ENCODE measurements at regions not wholly inside any gene's neighbourhood (a gene's known extent, or its start where the extent isn't known, plus 50 kb on each side); places are given as distances from the start of the nearest gene placed in this dataset.
"Not testable (repeated sequence)": the region's sequence is repeated elsewhere in the genome, so short reads cannot be mapped to it uniquely, and the experiment has no call there.

DNA sequence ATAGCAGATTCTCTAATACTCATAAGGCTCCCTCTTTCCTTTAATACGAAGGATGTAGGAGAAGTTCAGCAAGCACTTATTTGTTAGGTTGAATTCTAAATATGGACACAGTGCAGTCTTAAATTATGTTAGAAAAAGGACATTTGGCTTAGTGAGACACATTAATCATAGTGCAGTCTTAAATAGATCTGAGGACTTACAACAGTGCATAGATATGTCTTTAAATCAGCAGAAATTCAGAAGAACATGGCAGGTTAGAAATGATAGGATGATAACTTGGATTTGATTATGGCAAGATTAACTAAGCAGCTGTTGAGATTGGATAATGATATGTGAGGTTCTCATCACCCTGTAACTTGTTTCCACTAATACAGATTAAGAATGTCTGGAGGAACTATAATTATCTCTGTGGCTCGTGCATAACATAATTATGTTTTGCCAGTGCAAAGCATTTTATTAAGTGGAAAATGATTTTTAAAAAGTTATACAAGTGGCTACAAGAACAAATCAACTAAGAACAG lies 485.9 kb downstream of the USP25 start:
- Mint-ChIP-seq H3K9me3 (no peaks in the 10 kb centered on the region), H3K27me3 (no peaks in the 10 kb centered on the region), H3K4me3 (no peak overlapping the region), H3K27ac (no peak overlapping the region), H3K36me3 (no peaks in the 10 kb centered on the region), H3K4me1 (no peaks in the 10 kb centered on the region)
- DNase-seq, result no peak

DNA sequence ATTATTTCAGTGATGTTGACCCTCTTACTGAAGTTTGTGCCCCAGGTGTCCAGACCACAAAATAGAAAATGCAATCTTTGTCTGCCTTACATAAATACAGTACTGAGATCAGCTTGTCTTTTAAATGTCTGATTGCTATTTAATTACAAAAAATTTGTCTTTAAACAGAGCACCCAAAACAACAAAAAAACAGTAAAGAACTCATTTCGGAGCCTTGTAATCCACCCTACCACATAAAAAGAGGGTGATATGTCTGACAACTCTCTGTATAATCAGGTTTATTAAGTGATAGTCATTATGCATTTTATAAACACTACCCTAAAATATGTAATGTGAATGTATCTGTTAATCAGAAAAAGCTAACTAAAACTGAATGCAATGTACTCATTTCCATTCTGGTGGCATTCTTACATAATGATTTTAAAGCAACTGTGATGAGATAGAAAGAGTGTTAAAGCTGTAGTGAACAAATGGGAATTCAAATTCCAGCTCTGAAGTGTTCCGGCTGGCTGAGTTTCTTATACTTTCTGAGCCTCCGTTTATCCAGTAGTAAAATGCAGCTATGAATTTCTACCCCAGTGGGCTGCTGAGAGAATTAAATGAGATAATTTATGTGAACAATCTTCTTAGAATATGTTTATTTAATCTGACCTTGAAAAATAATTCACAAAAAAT lies 486.6 kb downstream of the USP25 start:
- Mint-ChIP-seq H3K36me3 (no peaks in the 10 kb centered on the region), H3K9me3 (no peaks in the 10 kb centered on the region), H3K4me1 (no peaks in the 10 kb centered on the region), H3K27ac (no peak overlapping the region), H3K27me3 (no peaks in the 10 kb centered on the region), H3K4me3 (no peak overlapping the region)
- no peak for DNase-seq

DNA sequence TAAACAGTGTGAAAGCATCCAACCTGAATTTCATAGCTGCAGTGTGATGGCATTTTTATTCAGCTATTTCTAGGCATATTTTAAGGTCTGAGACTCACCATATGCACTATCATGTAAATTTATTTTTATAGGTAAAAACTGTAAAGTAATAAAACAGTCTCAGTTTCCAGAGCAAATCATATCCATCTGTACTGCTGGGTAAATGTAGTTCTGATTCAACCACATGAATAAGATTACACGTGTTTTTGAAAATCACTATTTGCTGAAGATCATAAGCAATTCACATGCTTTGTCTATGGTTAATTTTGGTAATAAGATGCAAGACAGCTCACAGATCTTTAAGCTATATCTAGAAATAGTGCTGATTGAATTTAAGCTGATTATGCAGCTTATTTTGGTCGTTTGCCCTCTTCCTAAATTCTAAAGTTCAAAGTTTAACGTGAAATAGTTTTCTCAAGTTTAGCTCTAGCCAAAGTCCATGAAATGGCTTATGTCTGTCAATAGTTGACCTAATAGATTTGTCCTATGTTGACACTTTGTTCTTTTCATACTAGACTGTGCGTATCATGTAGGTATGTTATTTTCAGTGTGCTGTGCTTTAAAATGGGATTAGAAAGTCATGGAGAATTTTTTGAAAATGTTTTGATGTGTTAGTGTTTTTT lies 489.0 kb downstream of the USP25 start:
- Mint-ChIP-seq H3K27me3 (no peaks in the 10 kb centered on the region), H3K9me3 (no peaks in the 10 kb centered on the region), H3K36me3 (no peaks in the 10 kb centered on the region), H3K4me1 (no peaks in the 10 kb centered on the region), H3K4me3 (no peak overlapping the region), H3K27ac (no peak overlapping the region)
- DNase-seq, result no peak

DNA sequence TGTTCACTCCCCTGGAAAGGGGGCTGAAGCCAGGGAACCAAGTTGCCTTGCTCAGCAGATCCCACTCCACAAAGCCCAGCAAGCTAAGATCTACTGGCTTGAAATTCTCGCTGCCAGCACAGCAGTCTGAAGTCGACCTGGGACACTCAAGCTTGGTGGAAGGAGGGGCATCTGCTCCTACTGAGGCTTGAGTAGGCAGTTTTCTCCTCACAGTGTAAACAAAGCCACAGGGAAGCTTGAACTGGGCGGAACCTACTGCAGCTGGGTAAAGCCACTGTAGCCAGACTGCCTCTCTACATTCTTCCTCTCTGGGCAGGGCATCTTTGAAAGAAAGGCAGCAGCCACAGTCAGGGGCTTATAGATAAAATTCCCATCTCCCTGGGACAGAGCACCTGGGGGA lies 495.0 kb downstream of the USP25 start:
- H3K4me1 Mint-ChIP-seq, DNase-seq, H3K4me3 Mint-ChIP-seq, H3K27me3 Mint-ChIP-seq, H3K36me3 Mint-ChIP-seq, H3K9me3 Mint-ChIP-seq, H3K27ac Mint-ChIP-seq: not testable (repeated sequence)

DNA sequence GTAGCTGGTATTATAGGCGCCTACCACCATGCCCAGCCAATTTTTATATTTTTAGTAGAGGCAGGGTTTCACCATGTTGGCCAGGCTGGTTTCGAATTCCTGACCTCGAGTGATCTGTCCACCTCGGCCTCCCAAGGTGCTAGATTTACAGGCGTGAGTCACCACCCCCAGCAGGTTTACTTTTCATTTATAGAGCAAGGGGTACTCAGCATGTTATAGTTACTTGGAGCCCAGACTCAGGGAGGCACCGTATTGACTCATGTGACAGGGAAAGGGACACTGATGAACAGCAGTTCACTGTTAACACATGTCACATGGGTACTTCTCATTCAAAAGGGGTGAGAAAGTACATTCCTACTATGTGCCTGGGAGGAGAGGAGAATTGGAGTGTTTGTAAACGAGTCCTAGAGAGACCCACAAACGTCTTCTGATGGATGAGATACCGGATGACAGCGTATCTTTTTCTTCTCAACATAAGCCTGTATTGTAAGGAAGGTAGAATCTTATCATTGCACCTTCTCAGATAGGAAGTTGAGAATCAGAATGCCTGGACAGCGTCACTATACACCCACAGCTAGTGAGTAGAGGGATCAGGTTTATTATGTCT lies 510.0 kb downstream of the USP25 start:
- H3K27ac Mint-ChIP-seq, result no peak overlapping the region

DNA sequence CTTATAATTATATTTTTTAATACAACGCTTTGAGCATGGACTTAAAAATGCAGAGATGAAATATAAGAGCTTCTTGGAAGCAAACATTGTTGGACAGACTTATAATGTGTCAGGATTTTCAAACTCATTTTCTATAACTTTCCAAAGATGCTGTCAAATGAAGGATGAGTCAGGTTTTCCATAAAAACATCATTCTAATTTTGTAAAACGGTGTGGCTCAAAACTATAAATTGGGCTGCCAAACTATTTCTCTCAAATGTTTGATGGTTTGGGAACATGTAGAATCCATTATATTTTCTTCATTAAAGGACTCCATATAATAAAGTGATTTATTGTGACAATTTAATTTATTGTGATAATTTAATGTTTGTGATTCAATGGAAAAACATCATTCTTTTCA lies 511.2 kb downstream of the USP25 start:
- no peaks in the 10 kb centered on the region for H3K36me3 Mint-ChIP-seq
- no peak overlapping the region for H3K27ac Mint-ChIP-seq
- no peak for DNase-seq
- H3K4me3 Mint-ChIP-seq, result no peak overlapping the region
- no peaks in the 10 kb centered on the region for H3K27me3 Mint-ChIP-seq
- no peaks in the 10 kb centered on the region for H3K9me3 Mint-ChIP-seq
- H3K4me1 Mint-ChIP-seq, result no peaks in the 10 kb centered on the region

More for the DNA sequence above, 510.0 kb downstream of the USP25 start:
- H3K4me3 Mint-ChIP-seq, result no peak overlapping the region
- H3K36me3 Mint-ChIP-seq, result no peaks in the 10 kb centered on the region
- no peak for DNase-seq
- H3K27me3 Mint-ChIP-seq, result no peaks in the 10 kb centered on the region
- no peaks in the 10 kb centered on the region for H3K4me1 Mint-ChIP-seq
- no peaks in the 10 kb centered on the region for H3K9me3 Mint-ChIP-seq

DNA sequence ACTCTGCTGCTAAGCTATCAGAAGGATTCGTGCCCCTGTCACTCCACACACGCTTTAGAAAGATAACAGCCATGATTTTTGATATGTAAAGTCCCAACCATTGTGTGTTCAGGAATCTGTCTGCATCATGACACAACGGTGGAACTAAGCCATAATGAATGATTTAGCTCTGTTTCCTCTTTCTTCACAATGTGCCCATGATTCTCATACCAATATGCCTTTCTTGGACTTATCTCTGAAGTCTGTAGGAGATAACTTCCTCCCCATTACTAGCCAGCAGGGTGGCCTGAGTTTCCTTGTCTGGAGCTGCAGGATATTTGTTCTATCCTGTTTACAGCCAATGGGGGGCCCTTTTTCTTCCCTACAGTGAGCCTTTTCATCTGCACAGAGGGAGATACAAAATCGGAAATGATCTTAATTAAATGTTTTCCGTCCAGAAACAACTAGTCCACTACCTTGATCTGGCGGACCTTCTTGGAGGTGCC lies 511.7 kb downstream of the USP25 start:
- no peaks in the 10 kb centered on the region for H3K4me1 Mint-ChIP-seq
- no peaks in the 10 kb centered on the region for H3K9me3 Mint-ChIP-seq
- DNase-seq, result no peak
- no peak overlapping the region for H3K27ac Mint-ChIP-seq
- no peak overlapping the region for H3K4me3 Mint-ChIP-seq
- H3K36me3 Mint-ChIP-seq, result no peaks in the 10 kb centered on the region
- no peaks in the 10 kb centered on the region for H3K27me3 Mint-ChIP-seq

DNA sequence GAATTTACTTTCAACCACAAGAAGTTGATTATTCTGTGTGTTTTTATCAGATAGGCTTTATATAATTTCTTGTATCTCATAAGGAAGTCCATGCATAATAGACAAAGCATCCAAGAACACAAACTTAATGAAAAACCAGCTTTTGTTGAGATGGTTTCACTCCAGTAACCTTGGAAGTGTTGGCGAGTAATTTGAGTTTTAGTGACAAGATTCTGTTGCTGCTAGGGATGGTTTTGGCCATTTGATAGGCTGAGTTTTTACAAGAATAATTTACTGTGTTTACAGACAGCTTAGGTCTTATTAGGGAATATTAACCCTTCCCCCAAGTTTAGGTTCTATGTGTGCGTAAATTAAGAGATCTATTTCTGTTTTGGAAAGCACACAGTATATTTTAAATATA lies 513.6 kb downstream of the USP25 start:
- Mint-ChIP-seq H3K4me1 (no peaks in the 10 kb centered on the region), H3K4me3 (no peak overlapping the region), H3K9me3 (peaks cover 1% of the 10 kb centered on the region), H3K27me3 (no peaks in the 10 kb centered on the region), H3K36me3 (no peaks in the 10 kb centered on the region), H3K27ac (no peak overlapping the region)
- DNase-seq, result no peak

DNA sequence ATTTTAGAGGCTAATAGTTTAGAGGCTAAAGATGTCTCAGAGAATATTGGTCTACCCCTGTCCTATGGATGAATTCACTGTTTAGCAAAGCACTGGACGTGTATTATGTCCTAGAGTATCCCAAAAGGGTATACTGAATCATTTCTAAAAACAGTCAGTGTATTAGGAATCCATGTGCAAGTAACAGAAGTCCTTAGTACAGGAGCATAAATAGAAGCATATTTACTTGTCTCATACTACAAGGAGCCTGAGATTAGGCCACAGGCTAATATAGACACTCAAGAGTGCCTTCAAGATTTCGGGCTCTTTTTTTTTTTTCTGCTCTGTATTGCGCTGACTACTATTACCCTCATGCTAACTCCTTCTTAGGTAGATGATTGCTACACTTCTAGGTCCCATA lies 518.9 kb downstream of the USP25 start:
- no peaks in the 10 kb centered on the region for H3K27me3 Mint-ChIP-seq
- no peak overlapping the region for H3K27ac Mint-ChIP-seq
- H3K4me3 Mint-ChIP-seq, result no peak overlapping the region
- peaks cover 1% of the 10 kb centered on the region for H3K9me3 Mint-ChIP-seq
- H3K36me3 Mint-ChIP-seq, result no peaks in the 10 kb centered on the region
- H3K4me1 Mint-ChIP-seq, result no peaks in the 10 kb centered on the region
- DNase-seq, result no peak

DNA sequence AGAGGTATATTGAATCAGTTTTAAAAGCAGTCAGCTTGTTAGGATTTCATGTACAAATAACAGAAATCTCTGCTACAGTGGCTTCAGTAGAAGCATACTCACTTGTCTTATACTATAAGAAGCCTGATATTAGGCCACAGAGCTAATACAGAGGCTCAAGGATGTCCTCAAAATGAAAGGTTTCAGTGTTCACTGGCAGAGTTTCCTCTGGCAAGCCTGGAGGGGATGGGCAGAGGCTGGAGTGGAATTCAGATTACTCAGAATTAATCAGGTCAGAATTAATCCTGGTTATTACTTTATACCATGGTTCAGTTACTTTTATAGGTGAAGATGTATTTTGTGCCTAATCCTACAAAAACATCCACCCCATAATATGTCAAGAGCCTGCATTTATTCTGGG lies 520.5 kb downstream of the USP25 start:
- DNase-seq, result no peak
- Mint-ChIP-seq H3K9me3 (peaks cover 1% of the 10 kb centered on the region), H3K27me3 (no peaks in the 10 kb centered on the region), H3K4me3 (no peak overlapping the region), H3K36me3 (no peaks in the 10 kb centered on the region), H3K4me1 (no peaks in the 10 kb centered on the region), H3K27ac (no peak overlapping the region)

DNA sequence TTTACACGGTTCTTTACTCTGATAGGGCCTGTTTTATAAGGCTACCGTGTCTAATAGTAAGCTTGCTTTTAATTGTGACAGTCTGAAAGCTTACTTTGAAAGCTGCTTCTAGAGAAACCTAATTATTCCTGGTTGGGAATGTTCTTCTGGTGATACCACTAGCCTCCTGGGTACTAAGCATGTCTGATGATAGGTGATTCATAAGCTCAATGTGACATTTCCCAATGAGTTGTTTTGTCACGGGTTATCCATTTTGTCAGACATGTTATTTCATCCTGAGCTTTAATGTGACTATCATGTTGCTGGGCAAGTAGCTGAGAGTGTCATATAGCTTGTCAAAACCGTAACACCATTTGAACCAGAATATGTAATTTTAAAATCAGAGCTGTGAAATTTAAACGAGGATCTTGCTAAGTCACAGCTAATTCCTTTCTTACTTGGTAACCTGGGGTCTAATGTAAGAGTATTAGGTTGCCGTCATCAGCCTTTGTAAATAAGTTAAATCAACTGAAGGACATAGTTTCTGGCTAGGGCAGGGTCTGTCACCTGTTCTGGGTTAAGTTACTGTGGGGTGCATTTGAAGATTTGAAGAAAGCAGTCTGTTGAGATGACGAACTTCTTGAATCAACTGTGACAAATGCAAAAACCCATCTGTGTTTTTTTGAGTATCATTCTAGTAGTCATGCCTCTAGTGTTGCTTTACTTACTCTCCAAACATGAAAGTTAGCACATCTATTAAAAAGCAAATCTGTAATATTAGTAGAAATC lies 529.2 kb downstream of the USP25 start:
- H3K4me1 Mint-ChIP-seq, result no peaks in the 10 kb centered on the region
- DNase-seq, result no peak
- H3K9me3 Mint-ChIP-seq, result no peaks in the 10 kb centered on the region
- H3K27ac Mint-ChIP-seq, result no peak overlapping the region
- no peaks in the 10 kb centered on the region for H3K27me3 Mint-ChIP-seq
- no peaks in the 10 kb centered on the region for H3K36me3 Mint-ChIP-seq
- H3K4me3 Mint-ChIP-seq, result no peak overlapping the region

DNA sequence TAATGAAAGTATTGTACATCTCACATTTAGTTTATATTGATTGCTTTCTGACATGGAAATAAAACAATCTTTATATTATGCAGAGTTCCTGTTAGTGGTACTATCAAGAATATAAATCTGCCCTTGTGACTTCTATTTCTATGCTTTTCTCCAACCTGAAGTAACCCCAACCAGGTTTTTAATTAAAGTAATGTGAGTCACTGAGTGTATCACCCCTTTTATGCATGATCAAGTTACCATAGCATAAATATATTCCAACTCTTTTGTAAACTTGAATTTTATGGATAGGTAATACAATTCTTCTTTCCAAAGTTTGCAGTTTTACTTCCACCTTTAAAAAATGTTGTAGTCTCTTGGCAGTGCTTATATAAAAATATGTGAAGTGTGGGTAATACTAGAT lies 532.3 kb downstream of the USP25 start:
- DNase-seq, result no peak
- Mint-ChIP-seq H3K27ac (no peak overlapping the region), H3K36me3 (no peaks in the 10 kb centered on the region), H3K4me3 (no peak overlapping the region), H3K4me1 (no peaks in the 10 kb centered on the region), H3K27me3 (no peaks in the 10 kb centered on the region), H3K9me3 (no peaks in the 10 kb centered on the region)

DNA sequence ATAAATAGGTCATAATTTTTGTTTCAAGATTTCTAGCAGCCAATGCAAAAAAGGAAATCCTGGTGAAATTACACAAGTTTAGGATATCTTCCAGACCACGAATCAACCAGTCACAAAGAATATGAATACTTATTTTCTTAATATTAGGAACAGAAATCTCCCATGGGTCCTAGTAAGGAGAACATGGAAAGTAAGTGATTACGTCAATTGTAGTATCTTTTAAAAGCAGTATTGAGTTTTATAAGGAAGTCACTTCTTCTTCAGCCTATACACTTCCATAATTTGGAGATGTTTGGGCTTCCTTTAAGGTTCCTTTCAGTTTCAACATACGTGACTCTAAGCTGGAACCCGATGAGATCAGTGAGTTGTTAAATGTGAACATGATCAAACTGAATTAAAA lies 534.5 kb downstream of the USP25 start:
- no peaks in the 10 kb centered on the region for H3K36me3 Mint-ChIP-seq
- no peaks in the 10 kb centered on the region for H3K9me3 Mint-ChIP-seq
- H3K4me1 Mint-ChIP-seq, result no peaks in the 10 kb centered on the region
- H3K27ac Mint-ChIP-seq, result no peak overlapping the region
- H3K4me3 Mint-ChIP-seq, result no peak overlapping the region
- H3K27me3 Mint-ChIP-seq, result no peaks in the 10 kb centered on the region
- no peak for DNase-seq

DNA sequence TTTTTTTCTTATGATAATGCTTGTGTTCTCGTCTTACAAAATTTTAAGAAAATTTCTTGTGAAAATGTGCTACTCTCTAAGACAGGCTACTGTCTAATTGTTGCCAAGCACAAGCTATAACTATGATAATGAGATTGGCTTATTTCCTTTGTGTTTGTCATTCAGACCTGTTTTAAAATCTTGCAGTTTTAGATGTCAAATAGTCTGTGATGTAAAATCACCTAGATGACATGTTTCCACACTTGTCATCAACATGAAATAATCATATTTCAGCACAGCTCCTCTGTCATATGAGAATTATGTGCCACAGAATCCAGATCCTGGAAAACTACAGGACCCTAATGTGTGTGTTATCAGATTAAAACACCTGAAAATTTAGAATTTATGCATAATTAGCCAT lies 539.7 kb downstream of the USP25 start:
- H3K27me3 Mint-ChIP-seq, result no peaks in the 10 kb centered on the region
- H3K4me3 Mint-ChIP-seq, result no peak overlapping the region
- no peaks in the 10 kb centered on the region for H3K4me1 Mint-ChIP-seq
- H3K36me3 Mint-ChIP-seq, result no peaks in the 10 kb centered on the region
- no peaks in the 10 kb centered on the region for H3K9me3 Mint-ChIP-seq
- H3K27ac Mint-ChIP-seq, result no peak overlapping the region
- DNase-seq, result no peak

Measured in activated naive CD8-positive, alpha-beta T cell treated with anti-CD3 and anti-CD28 coated beads for 36 hours (primary cell).